H9 (cell line): ENCODE measurements at regions not wholly inside any gene's neighbourhood (a gene's known extent, or its start where the extent isn't known, plus 50 kb on each side); places are given as distances from the start of the nearest gene placed in this dataset.

Source experiments
- DNase-seq: peaks from one replicate; pipeline ENCODE4 v3.0.0-alpha.2; 2017
- H2AFZ ChIP-seq: one replicate; pipeline ENCODE4 v1.6.1; 2013; ENCODE audit warnings: mild to moderate bottlenecking, low read length, control low read depth, moderate library complexity
- H2AK5ac ChIP-seq: 2 replicates; pipeline ENCODE4 v1.6.1; 2013; ENCODE audit warnings: low read length, control low read depth, mixed read lengths; ENCODE audit not compliant: insufficient read length
- H2BK120ac ChIP-seq: one replicate; pipeline ENCODE4 v1.6.1; 2013; ENCODE audit warnings: low read depth, mild to moderate bottlenecking, low read length, control low read depth, inconsistent platforms; ENCODE audit not compliant: poor library complexity, severe bottlenecking
- H2BK12ac ChIP-seq: 2 replicates; pipeline ENCODE4 v1.6.1; 2013; ENCODE audit warnings: low read length, control low read depth, mixed read lengths, low read depth; ENCODE audit not compliant: insufficient read length
- H2BK15ac ChIP-seq: 2 replicates; pipeline ENCODE4 v1.6.1; 2013; ENCODE audit warnings: low read depth, low read length, control low read depth
- H2BK20ac ChIP-seq: one replicate; pipeline ENCODE4 v1.6.1; 2013; ENCODE audit warnings: low read depth, mild to moderate bottlenecking, low read length, control low read depth, inconsistent platforms; ENCODE audit not compliant: poor library complexity, severe bottlenecking
- H2BK5ac ChIP-seq: 2 replicates; pipeline ENCODE4 v1.6.1; 2013; ENCODE audit warnings: low read length, control low read depth, mixed read lengths; ENCODE audit not compliant: insufficient read length
- H3K14ac ChIP-seq: 2 replicates; pipeline ENCODE4 v1.6.1; 2013; ENCODE audit warnings: low read length, control low read depth; ENCODE audit not compliant: insufficient read depth
- H3K18ac ChIP-seq: 2 replicates; pipeline ENCODE4 v1.6.1; 2013; ENCODE audit warnings: low read depth, mild to moderate bottlenecking, mixed read lengths, low read length, control low read depth; ENCODE audit not compliant: insufficient read length
- H3K23ac ChIP-seq: 2 replicates; pipeline ENCODE4 v1.6.1; 2013; ENCODE audit warnings: low read length, control low read depth, mixed read lengths, low read depth; ENCODE audit not compliant: insufficient read length
- H3K23me2 ChIP-seq: 2 replicates; pipeline ENCODE4 v1.6.1; 2013; ENCODE audit warnings: low read depth, mild to moderate bottlenecking, mixed read lengths, low read length, control low read depth; ENCODE audit not compliant: insufficient read length, poor library complexity, severe bottlenecking
- H3K27ac ChIP-seq: 2 replicates; pipeline ENCODE4 v1.5.1; 2013; ENCODE audit warnings: low read length, control low read depth, mixed read lengths, low read depth; ENCODE audit not compliant: insufficient read length
- H3K27me3 ChIP-seq: 2 replicates; pipeline ENCODE4 v1.6.1; 2013; ENCODE audit warnings: low read length, control low read depth, inconsistent platforms; ENCODE audit not compliant: insufficient read depth
- H3K4ac ChIP-seq: 2 replicates; pipeline ENCODE4 v1.6.1; 2013; ENCODE audit warnings: low read depth, mild to moderate bottlenecking, control low read depth, inconsistent platforms, low read length, moderate library complexity
- H3K4me1 ChIP-seq: 2 replicates; pipeline ENCODE4 v1.6.1; 2013; ENCODE audit warnings: low read length, control low read depth, inconsistent platforms; ENCODE audit not compliant: insufficient read depth
- H3K4me2 ChIP-seq: 2 replicates; pipeline ENCODE4 v1.6.1; 2013; ENCODE audit warnings: low read length, control low read depth, mixed read lengths; ENCODE audit not compliant: insufficient read length, insufficient read depth
- H3K56ac ChIP-seq: 2 replicates; pipeline ENCODE4 v1.6.1; 2013; ENCODE audit warnings: low read depth, mild to moderate bottlenecking, mixed read lengths, low read length, control low read depth; ENCODE audit not compliant: insufficient read length
- H3K79me1 ChIP-seq: 2 replicates; pipeline ENCODE4 v1.6.1; 2013; ENCODE audit warnings: low read depth, mild to moderate bottlenecking, moderate library complexity, low read length, control low read depth, inconsistent platforms; ENCODE audit not compliant: insufficient read depth, poor library complexity, severe bottlenecking
- H3K79me2 ChIP-seq: 2 replicates; pipeline ENCODE4 v1.6.1; 2013; ENCODE audit warnings: low read length, control low read depth, inconsistent platforms; ENCODE audit not compliant: insufficient read depth
- H3K9ac ChIP-seq: 2 replicates; pipeline ENCODE4 v1.6.1; 2013; ENCODE audit warnings: low read length, control low read depth, mixed read lengths; ENCODE audit not compliant: insufficient read length; ENCODE audit errors: extremely low read depth
- H3K9me3 ChIP-seq: one replicate; pipeline ENCODE4 v1.6.1; 2013; ENCODE audit warnings: low read depth, low read length, inconsistent platforms; ENCODE audit not compliant: control insufficient read depth
- H3T11ph ChIP-seq: one replicate; pipeline ENCODE4 v1.6.1; 2013; ENCODE audit warnings: mild to moderate bottlenecking, low read length, control low read depth, inconsistent platforms
- H4K20me1 ChIP-seq: one replicate; pipeline ENCODE4 v1.6.1; 2013; ENCODE audit not compliant: control insufficient read depth, insufficient read length, insufficient read depth
- H4K5ac ChIP-seq: 2 replicates; pipeline ENCODE4 v1.6.1; 2013; ENCODE audit warnings: low read depth, mild to moderate bottlenecking, mixed read lengths, low read length, control low read depth; ENCODE audit not compliant: insufficient read length
- H4K8ac ChIP-seq: replicated peaks from 2 replicates; pipeline ENCODE4 v1.6.1; 2013; ENCODE audit warnings: low read length, control low read depth, mixed read lengths, low read depth; ENCODE audit not compliant: insufficient read length
- H4K91ac ChIP-seq: 2 replicates; pipeline ENCODE4 v1.6.1; 2013; ENCODE audit warnings: low read depth, mild to moderate bottlenecking, moderate library complexity, mixed read lengths, low read length, control low read depth; ENCODE audit not compliant: insufficient read length
- H3K27ac Mint-ChIP-seq, 3 experiments: 2 replicates in 2 of 3; 3 replicates in 1 of 3; pipeline ENCODE4 v1.8.0; 2020 to 2021; ENCODE audit warnings: mixed read lengths in 3 of 3, mild to moderate bottlenecking in 1 of 3, moderate library complexity in 1 of 3
- H3K27me3 Mint-ChIP-seq: 2 replicates; pipeline ENCODE4 v1.8.0; 2021; ENCODE audit warnings: low read depth, mild to moderate bottlenecking, moderate library complexity, mixed read lengths
- H3K36me3 Mint-ChIP-seq, 3 experiments: 2 replicates in 2 of 3; 3 replicates in 1 of 3; pipeline ENCODE4 v1.8.0; 2020 to 2021; ENCODE audit warnings: low read depth in 3 of 3, mixed read lengths in 3 of 3; ENCODE audit not compliant: insufficient read depth in 1 of 3
- H3K4me1 Mint-ChIP-seq, 2 experiments: 2 replicates each; pipeline ENCODE4 v1.8.0; 2020; ENCODE audit warnings: mixed read lengths in 2 of 2
- H3K4me3 Mint-ChIP-seq, 2 experiments: 2 replicates in 1 of 2; 3 replicates in 1 of 2; pipeline ENCODE4 v1.8.0; 2020 to 2021; ENCODE audit warnings: mild to moderate bottlenecking in 2 of 2, mixed read lengths in 2 of 2, moderate library complexity in 1 of 2
- H3K9me3 Mint-ChIP-seq, 2 experiments: 2 replicates in 1 of 2; 3 replicates in 1 of 2; pipeline ENCODE4 v1.8.0; 2020; ENCODE audit warnings: mild to moderate bottlenecking in 2 of 2, mixed read lengths in 2 of 2, moderate library complexity in 1 of 2
- CTCF ChIP-seq: fragments of 200-600 bp; sonication (generic); conservative IDR thresholded peaks from 3 replicates; pipeline ENCODE4 v1.8.0; 2021; ENCODE audit warnings: antibody characterized with exemption, mild to moderate bottlenecking
- WGBS: extraction: QIAGEN DNeasy Blood & Tissue Kit; methylation state at CpG from one replicate; pipeline ENCODE4 v1.1.7; 2013; ENCODE audit warnings: missing lambda C conversion rate, low lambda C conversion rate, mixed read lengths; ENCODE audit not compliant: insufficient read length; ENCODE audit errors: extremely low coverage; 5-methylcytosine and 5-hydroxymethylcytosine counted together

GRCh38 chr2:40534528-40534927 is 82.6 kb upstream of the SLC8A1 start:
- H2BK5ac ChIP-seq, result no peak overlapping the region
- H2BK12ac ChIP-seq, result no peak overlapping the region
- no peak overlapping the region for H3K27ac ChIP-seq
- no peak overlapping the region for H4K8ac ChIP-seq
- H3K27ac Mint-ChIP-seq, result no peak overlapping the region
- H3K14ac ChIP-seq, result no peak overlapping the region
- peaks cover 5 to 6% of the 10 kb centered on the region in 2 experiments; a peak in 3 of 4 replicates for H3K4me1 Mint-ChIP-seq
- H3K23ac ChIP-seq, result no peak overlapping the region
- H3K4me3 Mint-ChIP-seq, result no peak overlapping the region
- H2BK15ac ChIP-seq, result no peak overlapping the region
- no peaks in the 10 kb centered on the region for H3K27me3 Mint-ChIP-seq
- no peak overlapping the region for H3K56ac ChIP-seq
- no peak overlapping the region for H3K4me2 ChIP-seq
- no peak overlapping the region for H2BK120ac ChIP-seq
- no peak overlapping the region for H4K91ac ChIP-seq
- H3K79me1 ChIP-seq, result no peaks in the 10 kb centered on the region
- H2BK20ac ChIP-seq, result no peak overlapping the region
- H3K4me1 ChIP-seq, result no peaks in the 10 kb centered on the region
- no peaks in the 10 kb centered on the region for H3K9me3 Mint-ChIP-seq
- H4K20me1 ChIP-seq, result no peaks in the 10 kb centered on the region
- WGBS, result no CpG with 5 or more reads among the region's 3 CpGs
- DNase-seq, result no peak
- no peaks in the 10 kb centered on the region for H3K79me2 ChIP-seq
- no peak overlapping the region for H2AK5ac ChIP-seq
- no peak overlapping the region for H3K18ac ChIP-seq
- TF ChIP-seq CTCF, result no peak
- no peak overlapping the region for H4K5ac ChIP-seq
- no peak overlapping the region for H2AFZ ChIP-seq
- H3K23me2 ChIP-seq, result no peaks in the 10 kb centered on the region
- no peaks in the 10 kb centered on the region for H3K36me3 Mint-ChIP-seq
- H3K4ac ChIP-seq, result no peak overlapping the region
- H3K27me3 ChIP-seq, result no peaks in the 10 kb centered on the region
- no peaks in the 10 kb centered on the region for H3K9me3 ChIP-seq
- H3T11ph ChIP-seq, result no peak overlapping the region
- H3K9ac ChIP-seq, result no peak overlapping the region
